ENCODE measurements at regions not wholly inside any gene's neighbourhood (a gene's known extent, or its start where the extent isn't known, plus 50 kb on each side); places are given as distances from the start of the nearest gene placed in this dataset.

- no peaks in the 10 kb centered on the region for H3K27me3 ChIP-seq (ENCODE audit: control insufficient read depth, insufficient read depth, low read length)
- intact Hi-C loops (cut with DNase I) = no loop called here
- no peaks in the 10 kb centered on the region for H3K4me1 ChIP-seq (ENCODE audit: control insufficient read depth in 2 of 3, insufficient read depth in 2 of 3, low read depth in 1 of 3, low read length in 3 of 3)
- no peak for TF ChIP-seq CTCF (IDR thresholded peaks at IDR 0.05; ENCODE audit: borderline replicate concordance, extremely low read depth, insufficient read depth)
- FAIRE-seq (no peak), DNase-seq (no peak)
- H3K36me3 ChIP-seq (ENCODE audit: control insufficient read depth in 2 of 3, insufficient read depth in 3 of 3, low read length in 3 of 3) = no peaks in the 10 kb centered on the region
- no peaks in the 10 kb centered on the region for H3K9me3 ChIP-seq (ENCODE audit: control insufficient read depth in 2 of 3, insufficient read depth in 1 of 3, low read length in 3 of 3)
- H3K9ac ChIP-seq (ENCODE audit: low read length in 3 of 3) = no peak overlapping the region
- no peak overlapping the region for H3K27ac ChIP-seq (ENCODE audit: low read depth in 2 of 2, low read length in 2 of 2)
- H3K4me3 ChIP-seq (ENCODE audit: low read length in 3 of 3) = no peak overlapping the region
These were observed 189.8 kb downstream of the JCAD start for GRCh38 chr10:29869593-29869992.

- no peak overlapping the region for H3K4me3 ChIP-seq (ENCODE audit: low read length in 3 of 3)
- intact Hi-C loops (cut with DNase I) = no loop called here
- H3K27me3 ChIP-seq (ENCODE audit: control insufficient read depth, insufficient read depth, low read length) = no peaks in the 10 kb centered on the region
- H3K9me3 ChIP-seq (ENCODE audit: control insufficient read depth in 2 of 3, insufficient read depth in 1 of 3, low read length in 3 of 3) = no peaks in the 10 kb centered on the region
- no peak for TF ChIP-seq CTCF (IDR thresholded peaks at IDR 0.05; ENCODE audit: borderline replicate concordance, extremely low read depth, insufficient read depth)
- H3K27ac ChIP-seq (ENCODE audit: low read depth in 2 of 2, low read length in 2 of 2) = no peak overlapping the region
- H3K36me3 ChIP-seq (ENCODE audit: control insufficient read depth in 2 of 3, insufficient read depth in 3 of 3, low read length in 3 of 3) = no peaks in the 10 kb centered on the region
- no peaks in the 10 kb centered on the region for H3K4me1 ChIP-seq (ENCODE audit: control insufficient read depth in 2 of 3, insufficient read depth in 2 of 3, low read depth in 1 of 3, low read length in 3 of 3)
- no peak overlapping the region for H3K9ac ChIP-seq (ENCODE audit: low read length in 3 of 3)
- no peak for FAIRE-seq
- DNase-seq = no peak
These were observed 193.0 kb downstream of the JCAD start for GRCh38 chr10:29866356-29866755.

GRCh38 chr10:29865700-29866355 is 193.6 kb downstream of the JCAD start:
- DNase-seq (no peak), FAIRE-seq (no peak)
- no peak for TF ChIP-seq CTCF (IDR thresholded peaks at IDR 0.05; ENCODE audit: borderline replicate concordance, extremely low read depth, insufficient read depth)
- Histone ChIP-seq H3K4me3 (ENCODE audit: low read length in 3 of 3) (no peak overlapping the region), H3K9ac (ENCODE audit: low read length in 3 of 3) (no peak overlapping the region), H3K36me3 (ENCODE audit: control insufficient read depth in 2 of 3, insufficient read depth in 3 of 3, low read length in 3 of 3) (no peaks in the 10 kb centered on the region), H3K9me3 (ENCODE audit: control insufficient read depth in 2 of 3, insufficient read depth in 1 of 3, low read length in 3 of 3) (no peaks in the 10 kb centered on the region), H3K27me3 (ENCODE audit: control insufficient read depth, insufficient read depth, low read length) (no peaks in the 10 kb centered on the region), H3K27ac (ENCODE audit: low read depth in 2 of 2, low read length in 2 of 2) (no peak overlapping the region), H3K4me1 (ENCODE audit: control insufficient read depth in 2 of 3, insufficient read depth in 2 of 3, low read depth in 1 of 3, low read length in 3 of 3) (no peaks in the 10 kb centered on the region)
- intact Hi-C loops (cut with DNase I) = no loop called here

Data from kidney (tissue), 13 donors.